HG03196 (cell line): ENCODE measurements at regions not wholly inside any gene's neighbourhood (a gene's known extent, or its start where the extent isn't known, plus 50 kb on each side); places are given as distances from the start of the nearest gene placed in this dataset.

Experiments
- ATAC-seq: cut with Tn5 transposase; IDR thresholded peaks from one replicate; pipeline ENCODE4 v1.9.1; 2021; ENCODE audit not compliant: unreplicated experiment

DNA sequence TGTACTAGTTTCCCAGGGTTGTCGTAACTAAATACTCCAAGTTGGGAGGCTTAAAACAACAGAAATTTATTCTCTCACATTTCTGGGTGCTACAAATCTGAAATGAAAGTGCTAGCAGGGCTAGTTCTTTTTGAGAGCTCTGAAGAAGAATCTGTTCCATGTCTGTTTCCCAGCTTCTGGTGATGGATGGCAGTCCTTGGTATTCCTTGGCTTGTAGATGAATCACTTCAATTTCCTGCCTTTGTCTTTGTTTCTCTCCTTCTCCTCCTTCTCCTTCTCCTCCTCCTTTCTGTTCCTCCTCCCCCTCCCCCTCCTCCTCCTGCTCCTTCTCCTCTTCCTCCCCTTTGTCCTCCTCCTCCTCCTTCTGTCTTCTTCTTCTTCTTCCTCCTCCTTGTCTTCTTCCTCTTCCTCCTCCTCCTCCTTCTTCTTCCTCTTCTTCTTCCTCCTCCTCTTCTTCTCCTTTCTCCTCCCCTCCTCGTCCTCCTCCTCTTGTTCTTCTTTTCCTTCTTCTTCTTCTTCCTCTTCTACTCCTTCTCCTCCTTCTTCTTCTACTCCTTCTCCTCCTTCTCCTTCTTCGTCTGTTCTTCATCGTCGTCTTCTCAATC is 104.7 kb upstream of the ANKRD55 start:
- ATAC-seq = no peak

DNA sequence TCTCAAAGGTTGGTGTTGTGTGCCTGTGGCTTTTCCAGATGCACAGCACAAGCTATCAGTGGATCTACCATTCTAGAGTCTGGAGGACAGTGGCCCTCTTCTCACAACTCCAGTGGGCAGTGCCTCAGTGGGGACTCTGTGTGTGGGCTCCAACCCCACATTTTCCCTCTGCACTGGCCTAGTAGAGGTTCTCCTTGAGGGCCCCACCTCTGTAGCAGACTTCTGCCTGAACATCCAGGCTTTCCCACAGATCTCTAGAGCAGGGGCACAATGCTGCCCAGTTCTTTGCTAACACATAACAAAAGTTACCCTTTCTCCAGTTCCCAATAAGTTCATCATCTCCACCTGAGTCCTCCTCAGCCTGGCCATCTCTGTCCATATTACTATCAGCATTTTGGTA is 102.1 kb upstream of the ANKRD55 start:
- no peak for ATAC-seq

DNA sequence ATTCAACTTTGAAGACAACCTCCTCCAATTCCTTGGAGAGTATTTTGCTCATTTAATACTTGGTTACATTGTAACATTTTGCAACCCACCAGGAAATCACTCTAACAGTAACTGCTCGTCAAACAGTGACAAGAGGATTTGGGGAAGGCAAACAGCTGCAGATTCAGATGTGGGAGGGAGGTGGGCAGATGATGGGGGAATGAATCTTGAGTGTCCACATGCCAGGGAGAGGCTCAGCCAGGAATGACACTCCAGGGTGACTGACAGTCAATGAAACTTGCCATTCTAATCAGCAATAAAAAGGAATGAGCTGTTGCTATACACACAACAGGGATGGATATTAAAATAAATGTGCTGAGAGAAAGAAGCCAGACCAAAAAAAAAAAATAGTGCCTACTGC is 97.7 kb upstream of the ANKRD55 start:
- no peak for ATAC-seq

DNA sequence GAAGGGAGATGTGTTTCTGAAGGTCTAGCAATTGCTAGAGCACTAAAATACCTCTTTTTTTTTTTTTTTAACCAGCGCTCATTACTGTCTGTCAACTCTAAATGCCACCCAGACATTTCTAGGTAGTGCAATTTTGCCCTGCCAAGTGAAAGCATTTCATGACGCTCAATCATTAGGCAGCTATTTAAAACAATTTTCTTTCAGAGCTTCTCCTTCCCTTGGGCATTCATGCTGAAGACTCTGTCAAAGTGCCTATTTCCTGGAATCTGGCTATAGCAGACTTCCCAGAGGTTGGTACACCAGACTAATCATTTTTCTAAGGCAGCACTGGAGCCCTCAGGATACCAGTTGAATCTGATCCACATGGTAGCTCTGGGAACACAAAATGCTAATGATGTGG is 97.0 kb upstream of the ANKRD55 start:
- ATAC-seq = no peak

DNA sequence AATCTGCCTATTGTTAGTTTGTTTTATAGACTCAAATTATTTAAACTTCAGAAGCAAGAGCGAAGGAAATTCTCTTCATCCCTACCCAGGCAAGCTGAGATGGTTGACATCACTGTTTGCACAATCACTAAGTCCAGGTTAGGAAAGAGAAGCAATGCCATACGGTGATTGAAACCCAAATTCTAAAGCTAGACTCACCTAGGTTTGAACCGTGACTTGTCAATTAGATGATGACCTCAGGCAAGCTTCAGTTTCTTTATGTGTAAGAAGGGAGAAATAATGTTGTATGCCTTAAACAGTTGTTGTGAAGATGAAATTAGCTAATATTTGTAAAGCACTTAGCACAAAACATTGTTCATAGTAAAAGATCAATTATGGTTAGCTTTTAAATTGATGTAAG is 96.5 kb upstream of the ANKRD55 start:
- ATAC-seq = peak; percentile 50

DNA sequence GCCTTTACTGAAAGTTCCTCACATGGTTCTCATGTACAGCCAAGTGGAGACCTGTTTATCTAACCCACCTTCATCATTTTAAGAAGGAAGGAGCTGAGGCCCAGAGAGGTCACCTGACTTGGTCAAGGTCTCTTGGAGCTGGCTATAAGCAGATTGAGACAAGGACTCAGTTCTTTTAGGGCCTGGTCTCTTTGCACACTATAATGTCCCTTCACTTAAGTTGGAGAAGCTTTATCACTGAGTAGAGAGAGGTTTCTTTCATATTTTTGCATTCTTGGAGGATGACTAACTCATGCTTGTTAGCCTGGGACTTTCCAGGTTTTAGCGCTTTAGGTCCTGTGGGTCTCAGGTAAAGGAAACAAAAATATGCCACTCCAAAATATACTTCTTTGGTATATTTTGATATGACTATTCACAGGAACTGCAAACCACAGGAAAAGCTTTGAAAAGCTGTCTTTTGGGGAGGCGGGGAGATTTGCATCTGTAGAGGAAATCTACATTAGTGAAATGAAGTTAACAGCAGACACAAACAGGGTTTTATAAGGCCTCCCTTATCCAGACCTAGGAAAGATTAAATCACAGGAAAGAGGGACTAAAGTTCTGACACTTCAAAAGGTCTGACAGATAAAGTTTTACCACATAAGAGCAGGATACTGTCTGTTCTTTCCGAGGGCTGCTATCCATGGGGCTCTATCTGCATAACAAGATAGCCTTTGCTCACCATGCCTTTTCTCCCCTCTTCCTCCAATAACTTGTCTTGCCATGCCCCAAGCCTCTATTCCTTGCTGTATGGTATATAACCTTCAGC is 95.8 kb upstream of the ANKRD55 start:
- ATAC-seq = peak; percentile 52

DNA sequence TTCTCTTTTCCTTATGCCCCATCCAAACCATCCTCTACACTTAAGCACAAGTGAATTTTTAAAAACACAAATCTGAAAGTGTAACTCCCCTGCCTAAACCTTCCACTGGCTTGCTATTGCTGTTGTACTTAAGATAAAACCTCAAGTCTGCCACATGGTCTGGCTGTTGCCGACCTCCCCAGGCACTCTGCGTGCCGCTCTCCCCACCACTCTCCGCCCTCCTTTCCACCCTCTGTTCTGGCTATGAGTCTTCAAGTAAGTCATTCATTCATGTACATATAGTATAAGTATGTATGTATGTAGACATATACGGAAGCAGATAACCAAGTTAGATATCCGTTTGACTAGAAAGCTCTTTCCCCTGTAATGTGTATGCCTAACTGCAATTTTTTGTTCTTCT is 94.7 kb upstream of the ANKRD55 start:
- peak; percentile 62 for ATAC-seq

DNA sequence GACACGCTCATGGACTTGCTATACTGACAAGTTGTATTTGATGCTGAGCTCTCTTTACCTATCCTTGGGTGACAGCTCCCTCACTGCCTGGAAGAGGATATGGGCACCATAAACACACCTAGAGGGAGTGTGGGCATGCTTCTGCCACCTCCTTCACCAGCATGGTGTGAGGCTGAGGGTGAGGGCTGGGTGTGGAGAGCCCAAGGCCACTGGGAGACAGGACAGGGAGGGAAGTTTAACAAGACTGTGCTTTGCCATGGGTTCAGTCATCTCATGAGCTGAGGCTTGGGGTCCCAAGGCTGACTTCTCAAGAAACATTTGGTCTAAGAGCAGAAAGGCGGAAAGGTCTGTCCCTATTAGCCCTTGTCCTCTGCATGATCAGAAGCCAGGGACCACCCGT is 93.6 kb upstream of the ANKRD55 start:
- ATAC-seq = no peak

DNA sequence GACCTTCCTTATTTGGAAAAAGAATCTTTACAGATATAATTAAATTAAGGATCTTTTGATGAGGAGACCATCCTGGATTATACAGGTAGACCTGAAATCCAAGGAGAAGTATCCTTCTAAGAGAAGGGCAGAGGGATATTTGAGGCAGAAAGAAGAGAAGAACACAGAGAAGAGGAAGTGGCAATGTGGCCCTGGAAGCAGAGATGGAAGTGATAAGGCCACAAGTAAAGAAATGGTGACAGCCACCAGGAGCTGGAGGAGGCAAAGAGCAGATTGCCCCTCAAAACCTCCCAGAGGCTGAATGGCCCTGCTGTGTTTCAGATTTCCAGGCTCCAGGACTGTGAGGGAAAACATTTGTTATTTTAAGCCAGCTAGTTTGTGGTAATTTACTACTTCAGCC is 93.0 kb upstream of the ANKRD55 start:
- ATAC-seq = no peak

DNA sequence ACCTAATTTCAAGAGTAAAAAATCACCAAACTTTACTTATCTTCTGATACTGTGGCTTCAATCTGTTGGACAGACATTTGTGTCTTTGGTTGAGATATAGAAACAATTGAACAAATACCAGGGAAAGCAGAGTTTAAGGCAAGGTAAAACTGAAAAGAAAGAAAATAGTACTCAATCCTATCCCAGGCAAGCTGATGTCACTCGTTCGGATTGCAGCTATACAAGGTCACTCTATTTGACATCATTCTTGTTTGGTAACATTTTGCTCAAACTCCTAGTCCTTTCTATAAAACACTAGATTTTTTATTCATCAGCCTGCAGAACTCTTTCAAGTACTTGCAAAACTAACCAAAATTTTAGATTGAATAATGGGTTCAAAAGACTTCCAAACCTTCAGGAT is 91.9 kb upstream of the ANKRD55 start:
- ATAC-seq = no peak

DNA sequence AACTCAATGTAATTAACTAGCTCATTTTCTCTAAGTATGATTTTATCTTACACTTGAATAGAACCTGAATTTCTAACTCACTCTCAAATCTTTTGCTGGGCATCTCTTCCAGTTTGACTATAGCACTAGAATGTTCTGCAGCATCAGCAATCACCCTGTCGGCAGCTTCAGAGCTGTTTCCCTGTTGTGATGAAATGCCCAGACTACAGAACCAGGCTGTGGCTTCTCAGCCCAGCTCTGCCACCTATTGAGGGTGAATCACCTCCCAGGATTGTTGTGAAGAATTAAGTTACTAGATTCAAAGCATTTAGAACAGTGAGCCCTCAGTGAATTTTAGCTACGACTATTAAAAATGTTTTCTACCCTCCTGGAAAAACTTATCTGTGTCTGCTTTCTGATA is 90.4 kb upstream of the ANKRD55 start:
- ATAC-seq = no peak

DNA sequence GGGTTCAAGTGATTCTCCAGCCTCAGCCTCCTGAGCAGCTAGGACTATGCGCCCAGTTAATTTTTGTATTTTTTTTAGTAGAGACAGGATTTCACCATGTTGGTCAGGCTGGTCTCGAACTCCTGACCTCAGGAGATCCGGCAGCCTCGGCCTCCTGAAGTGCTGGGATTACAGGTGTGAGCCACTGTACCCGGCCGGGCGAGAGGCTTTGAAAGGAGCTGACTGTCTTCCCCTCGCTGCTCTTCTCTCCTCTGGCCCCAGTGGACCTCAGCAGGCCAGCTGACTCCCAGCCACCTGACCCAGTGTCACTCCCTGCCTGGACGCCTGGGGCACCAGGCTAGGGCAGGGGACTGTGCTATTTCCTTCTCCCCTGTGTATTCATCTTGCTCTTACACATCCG is 89.5 kb upstream of the ANKRD55 start:
- ATAC-seq = no peak

DNA sequence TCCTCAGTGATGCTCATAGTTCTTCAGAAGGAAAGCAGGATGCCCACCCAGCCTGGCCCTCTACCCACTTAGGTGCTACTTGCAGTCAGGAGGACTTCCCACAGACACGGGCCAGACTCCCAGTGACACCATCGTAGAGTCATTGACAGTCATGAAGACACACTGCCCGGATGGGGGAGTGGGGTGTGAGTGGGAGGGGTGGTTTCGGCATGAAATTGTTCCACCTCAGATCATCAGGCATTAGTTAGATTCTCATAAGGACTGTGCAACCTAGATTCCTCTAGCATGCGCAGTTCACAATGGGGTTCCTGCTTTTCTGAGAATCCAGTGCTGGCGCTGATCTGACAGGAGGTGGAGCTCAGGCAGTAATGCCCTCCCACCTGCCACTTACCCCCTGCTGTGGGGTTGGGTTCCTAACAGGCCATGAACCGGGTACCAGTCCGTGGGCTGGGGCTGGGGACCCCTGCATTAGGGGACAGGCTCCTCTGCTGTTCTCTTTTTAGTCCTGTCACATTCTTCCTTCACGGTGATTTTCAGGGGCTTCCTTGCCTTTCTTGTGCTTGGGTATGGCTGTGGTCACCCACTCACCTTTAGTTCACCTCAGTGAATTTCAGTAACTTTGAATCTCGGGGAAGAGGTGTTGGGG is 88.2 kb upstream of the ANKRD55 start:
- no peak for ATAC-seq

DNA sequence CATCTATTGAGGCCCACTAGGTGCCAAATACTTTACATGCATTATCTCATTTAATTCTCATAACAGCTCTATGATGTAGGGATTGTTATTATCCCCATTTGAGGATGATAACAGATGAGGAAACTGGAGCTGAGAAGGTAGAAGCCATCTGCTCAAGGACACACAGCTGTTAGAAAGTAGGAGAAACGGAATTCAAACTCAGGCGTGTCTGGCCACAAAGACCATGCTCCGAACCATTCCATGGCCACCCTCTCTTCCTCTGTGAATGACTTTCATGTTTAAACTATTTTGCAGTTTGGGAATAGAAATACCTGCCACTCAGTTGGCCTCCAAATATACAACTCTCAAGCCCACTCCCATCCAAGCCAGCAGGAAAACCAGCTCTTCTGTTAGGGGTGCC is 87.6 kb upstream of the ANKRD55 start:
- no peak for ATAC-seq

DNA sequence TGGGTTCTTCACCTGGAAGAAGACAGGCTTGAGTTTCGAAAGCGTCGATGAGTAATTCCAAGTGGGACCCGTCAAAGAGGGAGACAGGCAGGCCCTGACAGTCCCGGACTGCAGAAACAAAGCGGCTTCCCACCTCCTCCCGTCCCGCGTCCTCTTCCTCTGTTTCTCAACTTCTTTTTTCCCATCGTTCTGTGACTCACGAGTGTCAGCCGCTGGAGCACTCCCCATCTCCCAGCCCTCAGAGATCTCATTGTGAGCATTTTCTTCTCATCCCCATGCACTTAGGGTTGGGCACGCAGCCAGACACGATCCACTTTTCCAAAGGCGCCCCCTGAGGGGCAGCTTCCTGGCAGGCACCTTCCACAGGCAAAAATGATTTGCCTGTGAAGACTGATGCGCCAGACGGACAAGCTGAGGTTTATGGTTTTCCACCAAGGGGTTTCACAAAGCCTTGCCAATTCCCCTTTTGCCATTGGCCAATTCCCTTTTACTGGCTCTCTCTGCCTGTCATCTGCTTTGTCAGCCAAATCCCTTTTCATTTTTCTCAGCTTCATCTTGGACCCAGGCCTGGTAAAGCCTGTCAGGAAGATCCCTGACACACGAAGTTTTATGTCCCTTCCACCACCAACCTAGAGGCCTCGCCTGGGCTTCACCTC is 86.5 kb upstream of the ANKRD55 start:
- ATAC-seq = no peak

DNA sequence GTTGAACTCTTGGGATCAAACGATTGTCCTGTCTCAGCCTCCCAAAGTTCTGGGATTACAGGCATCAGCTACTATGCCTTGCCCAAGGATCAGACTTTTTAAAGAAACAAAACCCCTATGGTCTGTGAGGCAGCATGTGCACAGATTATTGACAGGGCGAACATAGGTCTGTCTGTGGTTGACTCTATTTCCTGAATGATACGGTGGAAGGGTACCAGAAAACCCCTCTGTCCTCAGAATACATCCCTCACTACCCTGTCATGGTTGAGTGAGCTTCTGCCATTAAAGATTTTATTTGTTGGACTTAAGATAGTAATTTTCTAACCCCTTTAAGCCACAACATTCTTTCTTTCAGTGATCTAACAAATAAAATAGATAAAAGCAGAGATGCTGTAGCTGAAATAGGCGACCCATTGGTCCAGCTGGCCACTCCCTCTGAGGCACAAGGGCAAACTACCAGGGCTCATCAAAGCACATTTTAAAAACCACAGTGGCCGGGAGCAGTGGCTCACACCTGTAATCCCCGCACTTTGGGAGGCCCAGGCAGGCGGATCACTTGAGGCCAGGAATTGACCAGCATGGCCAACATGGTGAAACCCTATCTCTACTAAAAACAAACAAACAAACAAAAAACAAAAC is 84.9 kb upstream of the ANKRD55 start:
- ATAC-seq = peak; percentile 56

DNA sequence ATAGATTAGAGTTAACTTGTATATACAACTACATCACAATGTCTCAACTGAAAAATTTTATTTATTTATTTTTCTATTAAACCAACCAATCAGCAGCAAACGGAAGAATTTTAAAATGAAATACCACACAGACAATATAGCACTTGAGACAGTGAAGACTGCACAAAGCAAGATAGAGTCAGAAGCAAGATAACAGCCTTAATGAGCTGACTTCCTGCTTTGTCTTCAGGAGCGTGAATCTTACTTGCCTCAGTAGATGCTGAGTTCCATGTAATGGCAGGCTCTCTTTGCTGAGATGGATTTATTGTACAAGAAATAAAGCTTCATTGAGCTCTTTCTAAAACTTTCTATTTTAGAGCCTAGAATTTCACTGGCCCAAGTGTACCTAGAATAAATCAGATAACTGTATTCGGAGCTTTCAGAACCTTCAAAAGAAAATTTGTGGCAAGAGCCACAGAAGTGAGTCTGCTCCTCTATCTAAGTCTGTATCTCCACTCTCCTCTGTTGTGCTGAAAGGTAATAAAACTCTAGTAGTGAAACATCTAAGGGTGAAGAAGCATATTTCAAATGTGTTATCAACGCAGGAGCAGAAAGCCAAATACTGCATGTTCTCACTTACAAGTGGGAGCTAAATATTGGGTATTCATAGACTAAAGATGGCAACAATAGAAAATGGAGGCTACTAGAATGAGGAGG is 83.3 kb upstream of the ANKRD55 start:
- no peak for ATAC-seq

DNA sequence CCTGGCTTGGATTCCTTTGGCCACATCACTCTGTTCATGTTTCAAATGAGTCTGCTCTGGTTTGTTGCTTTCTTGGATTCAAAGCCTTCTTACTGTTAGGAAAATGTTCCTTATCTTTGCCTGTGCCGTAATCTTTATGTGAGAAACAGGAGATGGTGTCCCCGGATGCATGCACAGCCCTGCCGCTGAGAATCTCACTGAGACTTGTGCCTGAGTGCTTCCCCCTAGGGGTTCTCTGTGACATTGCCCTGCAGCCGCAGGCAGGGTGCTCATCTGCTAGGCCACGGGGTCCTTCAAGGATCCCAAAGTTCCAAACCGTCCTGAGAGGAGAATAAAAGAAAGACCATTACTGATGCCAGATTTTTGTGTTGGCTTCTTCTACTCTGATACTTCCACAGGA is 81.4 kb upstream of the ANKRD55 start:
- no peak for ATAC-seq

DNA sequence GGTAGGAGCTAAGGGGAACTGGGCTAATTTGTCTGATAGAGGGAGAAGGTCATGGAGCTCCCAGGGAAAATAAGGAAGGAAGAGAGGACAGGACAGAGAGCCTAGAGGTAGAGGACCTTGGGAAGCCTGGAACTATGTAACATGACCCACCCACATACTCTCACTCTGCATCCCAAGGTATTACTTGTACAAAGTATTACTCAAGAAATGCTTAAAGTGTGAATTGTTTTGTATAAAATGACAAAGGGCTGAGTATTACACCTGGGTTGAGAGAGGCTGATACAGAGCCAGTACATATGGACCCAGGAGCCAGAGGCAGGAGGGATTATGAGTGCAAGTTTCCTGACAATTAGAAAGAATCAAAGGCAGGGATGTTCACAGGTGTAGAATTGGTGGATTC is 80.5 kb upstream of the ANKRD55 start:
- ATAC-seq = no peak

DNA sequence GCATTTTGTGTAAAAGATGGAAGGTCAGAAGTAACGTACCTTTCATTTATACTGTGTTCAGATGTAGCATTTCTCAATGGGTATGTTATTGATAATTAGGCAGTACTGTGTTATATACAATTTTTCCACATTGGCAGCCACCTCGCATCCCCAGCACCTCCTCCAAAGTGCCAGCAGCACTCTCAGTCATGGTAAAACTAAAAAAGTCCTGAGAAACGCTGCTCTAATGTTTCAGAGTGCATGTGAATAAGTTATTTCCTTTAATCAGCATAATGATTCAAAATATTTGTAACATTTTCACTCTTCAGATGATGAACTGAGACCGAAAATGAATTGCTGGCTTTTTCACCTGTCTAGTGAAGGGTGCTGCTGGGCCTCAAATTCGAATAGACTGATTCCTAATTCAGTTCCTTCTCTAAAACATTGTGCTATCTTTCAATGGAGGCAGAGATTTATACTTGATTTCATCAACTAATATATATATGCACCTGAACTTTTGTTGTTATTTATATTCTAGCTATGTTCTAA is 79.9 kb upstream of the ANKRD55 start:
- ATAC-seq = no peak
